ENCODE measurements at regions not wholly inside any gene's neighbourhood (a gene's known extent, or its start where the extent isn't known, plus 50 kb on each side); places are given as distances from the start of the nearest gene placed in this dataset.

DNA sequence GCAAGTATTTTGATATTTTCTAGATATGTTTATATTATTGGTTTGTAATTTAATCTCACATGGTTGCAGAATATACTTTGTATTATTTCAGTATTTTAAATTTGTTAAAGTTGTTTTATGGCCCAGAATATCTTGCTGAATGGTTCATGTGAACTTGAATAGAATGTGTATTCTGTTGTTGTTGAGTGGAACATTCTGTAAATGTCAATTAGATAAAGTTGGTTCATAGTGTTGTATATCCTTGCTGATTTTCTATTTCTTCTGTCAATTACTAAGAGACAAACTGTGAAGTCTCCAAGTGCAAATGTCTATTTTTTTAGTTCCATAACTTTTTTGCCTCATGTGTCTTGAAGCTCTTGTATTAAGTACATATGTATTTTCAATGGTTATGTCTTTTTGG, 411.7 kb downstream of the NPIPA7 start:
- TF ChIP-seq POLR2A (IDR thresholded peaks at IDR 0.05) (no peak), CTCF (IDR thresholded peaks at IDR 0.05) (no peak)

Measured in uterus (tissue), 2 donors.